Keratinocyte (primary cell): ENCODE measurements at regions not wholly inside any gene's neighbourhood (a gene's known extent, or its start where the extent isn't known, plus 50 kb on each side); places are given as distances from the start of the nearest gene placed in this dataset.

Source experiments
- DNase-seq: peaks from one replicate; pipeline ENCODE4 v3.0.0-alpha.2; 2011; ENCODE audit warnings: low read depth, missing footprints, low spot score
- FAIRE-seq: peaks from 2 replicates; lab custom pipeline; 2011; peaks lifted over from hg19 to GRCh38; lab: Jason Lieb, UNC
- H2AFZ ChIP-seq: 2 replicates; pipeline ENCODE4 v1.6.0; 2012; ENCODE audit warnings: low read length, control low read depth, inconsistent platforms; ENCODE audit not compliant: control insufficient read depth
- H3K27ac ChIP-seq: 2 replicates; pipeline ENCODE4 v1.5.1; 2011; ENCODE audit warnings: low read length; ENCODE audit not compliant: control insufficient read depth, insufficient read depth
- H3K27me3 ChIP-seq: 3 replicates; pipeline ENCODE4 v1.6.0; 2011; ENCODE audit warnings: low read length; ENCODE audit not compliant: control insufficient read depth, insufficient read depth; ENCODE audit errors: extremely low read depth
- H3K36me3 ChIP-seq, 2 experiments: 2 replicates in 1 of 2; 3 replicates in 1 of 2; pipeline ENCODE4 v1.5.1; 2011; ENCODE audit warnings: low read length in 2 of 2, mild to moderate bottlenecking in 1 of 2; ENCODE audit not compliant: control insufficient read depth in 2 of 2, insufficient read depth in 2 of 2; ENCODE audit errors: extremely low read depth in 1 of 2
- H3K4me1 ChIP-seq: 3 replicates; pipeline ENCODE4 v1.5.1; 2011; ENCODE audit warnings: low read length; ENCODE audit not compliant: control insufficient read depth, insufficient read depth; ENCODE audit errors: extremely low read depth
- H3K4me2 ChIP-seq: 3 replicates; pipeline ENCODE4 v1.6.0; 2011; ENCODE audit warnings: low read depth, low read length; ENCODE audit not compliant: control insufficient read depth, insufficient read depth; ENCODE audit errors: extremely low read depth
- H3K4me3 ChIP-seq, 3 experiments: fragments of 200-600 bp in 1 of 3; sonication (generic) in 1 of 3; 2 replicates in 2 of 3; 3 replicates in 1 of 3; pipeline ENCODE4 v1.5.1; 2011 to 2016; ENCODE audit warnings: low read length in 3 of 3, mild to moderate bottlenecking in 3 of 3, control low read depth in 2 of 3, inconsistent platforms in 1 of 3, low read depth in 1 of 3, mixed read lengths in 1 of 3, mixed run types in 1 of 3, moderate library complexity in 1 of 3; ENCODE audit not compliant: control insufficient read depth in 2 of 3, insufficient read depth in 2 of 3; ENCODE audit errors: extremely low read depth in 1 of 3
- H3K79me2 ChIP-seq: 2 replicates; pipeline ENCODE4 v1.6.0; 2012; ENCODE audit warnings: low read length; ENCODE audit not compliant: control insufficient read depth, insufficient read depth
- H3K9ac ChIP-seq: 3 replicates; pipeline ENCODE4 v1.6.0; 2011; ENCODE audit warnings: low read length; ENCODE audit not compliant: control insufficient read depth, insufficient read depth; ENCODE audit errors: extremely low read depth
- H3K9me1 ChIP-seq: 3 replicates; pipeline ENCODE4 v1.6.0; 2011; ENCODE audit warnings: low read length; ENCODE audit not compliant: control insufficient read depth, insufficient read depth; ENCODE audit errors: extremely low read depth
- H3K9me3 ChIP-seq: 2 replicates; pipeline ENCODE4 v1.5.1; 2012; ENCODE audit warnings: low read depth, low read length; ENCODE audit not compliant: control insufficient read depth
- H4K20me1 ChIP-seq: 3 replicates; pipeline ENCODE4 v1.6.0; 2011; ENCODE audit warnings: low read length; ENCODE audit not compliant: control insufficient read depth, insufficient read depth; ENCODE audit errors: extremely low read depth
- EZH2 ChIP-seq: IDR thresholded peaks from one replicate; pipeline ENCODE4 v1.6.1; 2012; ENCODE audit warnings: inconsistent platforms, mild to moderate bottlenecking, low read length, moderate library complexity
- dilution Hi-C: fragments of 300-500 bp; cut with MboI; formaldehyde crosslinking; loops from one replicate; pipeline ENCODE4 v1.7.0; 2020; ENCODE audit warnings: low sequenced_read_pairs; ENCODE audit not compliant: extremely low pct_ligation_motif_present
- TF ChIP-seq, protein P1 (sequence below), 3 experiments: IDR thresholded peaks in 1 of 3; conservative IDR thresholded peaks in 1 of 3; optimal IDR thresholded peaks in 1 of 3; 2 replicates in 2 of 3; 3 replicates in 1 of 3; pipeline versions ENCODE3 to v1.5.1; 2011; ENCODE audit warnings: low read length in 3 of 3, mild to moderate bottlenecking in 3 of 3, moderate library complexity in 2 of 3, control low read depth in 1 of 3, inconsistent platforms in 1 of 3; ENCODE audit not compliant: insufficient read depth in 2 of 3; ENCODE audit errors: extremely low read depth in 1 of 3

DNA sequence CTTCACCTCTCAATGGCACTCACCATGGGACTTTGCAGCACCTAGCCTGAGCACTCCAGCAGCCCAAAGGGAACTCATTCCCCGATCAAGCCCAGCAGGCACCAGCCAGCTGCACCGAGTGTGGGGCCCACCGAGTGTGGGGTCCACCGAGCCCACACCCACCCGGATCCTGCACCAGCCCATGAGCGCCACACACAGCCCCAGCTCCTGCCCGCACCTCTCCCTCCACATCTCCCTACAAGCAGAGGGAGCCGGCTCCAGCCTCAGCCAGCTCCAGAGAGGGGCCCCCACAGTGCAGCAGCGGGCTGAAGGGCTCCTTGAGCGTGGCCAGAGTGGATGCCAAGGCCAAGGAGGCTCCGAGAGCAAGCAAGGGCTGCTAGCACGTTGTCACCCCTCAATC lies 1182.4 kb downstream of the HACE1 start:
- Histone ChIP-seq H3K4me3 (no peak overlapping the region), H3K9ac (no peak overlapping the region), H3K27me3 (no peaks in the 10 kb centered on the region), H3K4me2 (no peak overlapping the region), H3K4me1 (no peaks in the 10 kb centered on the region), H3K9me3 (no peaks in the 10 kb centered on the region), H3K9me1 (no peaks in the 10 kb centered on the region), H4K20me1 (no peaks in the 10 kb centered on the region), H3K27ac (no peak overlapping the region), H3K36me3 (no peaks in the 10 kb centered on the region), H2AFZ (no peak overlapping the region), H3K79me2 (no peaks in the 10 kb centered on the region)
- DNase-seq (no peak), FAIRE-seq (no peak)
- dilution Hi-C loops = no loop called here
- no peak for TF ChIP-seq EZH2
- TF ChIP-seq, protein P1, sequence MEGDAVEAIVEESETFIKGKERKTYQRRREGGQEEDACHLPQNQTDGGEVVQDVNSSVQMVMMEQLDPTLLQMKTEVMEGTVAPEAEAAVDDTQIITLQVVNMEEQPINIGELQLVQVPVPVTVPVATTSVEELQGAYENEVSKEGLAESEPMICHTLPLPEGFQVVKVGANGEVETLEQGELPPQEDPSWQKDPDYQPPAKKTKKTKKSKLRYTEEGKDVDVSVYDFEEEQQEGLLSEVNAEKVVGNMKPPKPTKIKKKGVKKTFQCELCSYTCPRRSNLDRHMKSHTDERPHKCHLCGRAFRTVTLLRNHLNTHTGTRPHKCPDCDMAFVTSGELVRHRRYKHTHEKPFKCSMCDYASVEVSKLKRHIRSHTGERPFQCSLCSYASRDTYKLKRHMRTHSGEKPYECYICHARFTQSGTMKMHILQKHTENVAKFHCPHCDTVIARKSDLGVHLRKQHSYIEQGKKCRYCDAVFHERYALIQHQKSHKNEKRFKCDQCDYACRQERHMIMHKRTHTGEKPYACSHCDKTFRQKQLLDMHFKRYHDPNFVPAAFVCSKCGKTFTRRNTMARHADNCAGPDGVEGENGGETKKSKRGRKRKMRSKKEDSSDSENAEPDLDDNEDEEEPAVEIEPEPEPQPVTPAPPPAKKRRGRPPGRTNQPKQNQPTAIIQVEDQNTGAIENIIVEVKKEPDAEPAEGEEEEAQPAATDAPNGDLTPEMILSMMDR (optimal IDR thresholded peaks at IDR 0.05 in 1 of 3, IDR thresholded peaks at IDR 0.05 in 1 of 3, conservative IDR thresholded peaks at IDR 0.05 in 1 of 3; ENCODE audit: extremely low read depth in 1 of 3, insufficient read depth in 2 of 3, low read length in 3 of 3) = no peak

GRCh38 chr6:103675807-103676406 lies 1183.8 kb downstream of the HACE1 start:
- DNase-seq = no peak
- dilution Hi-C loops = no loop called here
- no peak overlapping the region for H3K27ac ChIP-seq
- no peaks in the 10 kb centered on the region for H3K79me2 ChIP-seq
- H3K9me1 ChIP-seq = no peaks in the 10 kb centered on the region
- TF ChIP-seq, protein P1 (optimal IDR thresholded peaks at IDR 0.05 in 1 of 3, IDR thresholded peaks at IDR 0.05 in 1 of 3, conservative IDR thresholded peaks at IDR 0.05 in 1 of 3; ENCODE audit: extremely low read depth in 1 of 3, insufficient read depth in 2 of 3, low read length in 3 of 3) = no peak
- TF ChIP-seq EZH2 = no peak
- no peaks in the 10 kb centered on the region for H3K27me3 ChIP-seq
- H3K9me3 ChIP-seq = no peaks in the 10 kb centered on the region
- H4K20me1 ChIP-seq = no peaks in the 10 kb centered on the region
- H3K4me1 ChIP-seq = no peaks in the 10 kb centered on the region
- no peak overlapping the region for H3K4me2 ChIP-seq
- no peak for FAIRE-seq
- no peak overlapping the region for H3K4me3 ChIP-seq
- no peaks in the 10 kb centered on the region for H3K36me3 ChIP-seq
- no peak overlapping the region for H2AFZ ChIP-seq
- H3K9ac ChIP-seq = no peak overlapping the region
